Left kidney (tissue), 1 donor: ENCODE measurements at regions not wholly inside any gene's neighbourhood (a gene's known extent, or its start where the extent isn't known, plus 50 kb on each side); places are given as distances from the start of the nearest gene placed in this dataset.
A peak's percentile ranks its signal among the peaks of the same experiment; 100 is the strongest.
"Not testable (repeated sequence)": the region's sequence is repeated elsewhere in the genome, so short reads cannot be mapped to it uniquely, and the experiment has no call there.

Experiments used
- DNase-seq: peaks from one replicate; pipeline ENCODE4 v3.0.0-alpha.2; 2013

DNA sequence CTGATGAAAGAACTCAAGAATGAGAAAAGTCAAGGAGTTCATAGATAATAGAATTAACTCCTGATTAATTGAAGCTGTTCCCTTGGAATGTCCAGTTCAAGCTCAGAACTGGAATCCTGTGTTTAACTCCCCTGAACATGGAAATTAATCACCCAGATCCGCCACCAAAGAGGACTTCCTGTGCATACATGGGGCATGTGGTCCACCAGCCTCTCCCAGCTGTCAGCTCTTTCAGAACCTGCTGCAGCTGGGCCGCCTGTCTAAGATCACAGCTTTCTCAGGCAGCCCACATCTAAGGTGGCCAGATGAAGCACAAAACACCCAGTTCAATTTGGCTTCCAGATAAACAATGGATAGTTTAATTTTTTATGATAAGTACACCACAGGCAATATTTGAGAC is 203.7 kb upstream of the COX10 start:
- DNase-seq, result peak; percentile 31

DNA sequence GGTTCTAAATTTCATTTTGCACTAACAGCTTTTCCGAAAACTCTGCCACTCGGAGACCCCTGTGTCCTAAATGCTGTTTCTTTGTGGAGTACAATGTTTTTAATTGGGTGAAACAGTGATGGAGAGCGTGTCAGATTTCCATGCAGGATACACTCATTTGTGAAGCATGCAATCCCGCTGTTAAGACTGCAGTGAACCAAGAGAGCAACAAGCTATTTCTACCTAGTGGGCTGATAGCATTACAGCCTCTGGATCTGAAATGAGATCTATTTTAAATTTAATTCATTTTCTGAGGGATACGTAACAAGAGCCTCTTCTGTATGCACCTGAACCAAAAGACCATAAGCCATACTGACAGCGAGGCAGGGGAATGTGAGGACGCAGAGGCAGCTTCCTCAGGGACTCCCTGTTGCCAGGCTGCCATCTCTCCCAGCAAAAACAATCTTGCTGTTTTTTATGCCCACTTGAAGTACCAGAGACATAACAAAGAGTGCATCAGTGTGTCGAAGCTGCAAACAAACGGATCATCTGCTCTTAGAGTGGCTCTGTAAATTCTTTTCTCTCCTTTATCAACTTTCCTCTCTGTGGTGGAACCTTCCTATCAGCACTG is 199.9 kb upstream of the COX10 start:
- DNase-seq, result no peak

DNA sequence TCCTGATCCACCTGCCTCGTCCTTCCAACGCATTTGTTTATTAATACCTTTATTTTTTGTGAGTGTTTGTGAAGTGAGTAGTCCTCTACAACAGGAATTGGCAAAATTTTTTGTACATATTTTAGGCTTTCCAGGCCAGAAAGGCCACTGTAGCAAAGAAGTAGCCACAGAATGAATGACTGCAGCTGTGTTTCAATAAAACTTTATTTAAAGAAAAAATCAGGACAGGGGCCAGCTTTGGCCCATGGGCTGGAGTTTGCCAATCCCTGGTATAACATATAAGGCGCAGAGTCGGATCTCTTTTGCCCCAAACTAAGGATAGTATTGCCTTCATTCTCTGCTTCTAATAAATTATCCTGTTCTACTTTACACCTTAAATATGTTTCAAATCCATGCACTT is 198.0 kb upstream of the COX10 start:
- DNase-seq, result no peak

DNA sequence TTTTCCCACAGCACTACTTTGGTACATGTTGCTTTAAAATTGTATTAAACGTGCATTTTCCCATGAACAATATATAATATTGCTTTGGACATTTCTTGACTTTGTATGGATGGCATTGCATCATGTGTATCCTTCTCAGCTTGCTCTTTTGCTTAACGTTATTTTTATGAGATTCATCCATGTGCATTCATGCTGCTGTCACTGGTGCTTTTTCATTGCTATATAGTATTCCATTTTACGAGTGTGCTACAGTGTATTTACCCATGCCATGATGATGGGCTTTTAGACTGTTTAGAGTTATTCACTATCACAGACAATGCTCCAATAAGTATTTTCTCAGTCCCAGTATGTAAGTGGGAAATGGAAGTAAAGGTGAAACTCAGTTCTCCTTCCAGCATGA is 195.2 kb upstream of the COX10 start:
- DNase-seq, result no peak

- DNase-seq, result no peak
Measured at GRCh38 chr17:13874817-13875216, 194.5 kb upstream of the COX10 start.

DNA sequence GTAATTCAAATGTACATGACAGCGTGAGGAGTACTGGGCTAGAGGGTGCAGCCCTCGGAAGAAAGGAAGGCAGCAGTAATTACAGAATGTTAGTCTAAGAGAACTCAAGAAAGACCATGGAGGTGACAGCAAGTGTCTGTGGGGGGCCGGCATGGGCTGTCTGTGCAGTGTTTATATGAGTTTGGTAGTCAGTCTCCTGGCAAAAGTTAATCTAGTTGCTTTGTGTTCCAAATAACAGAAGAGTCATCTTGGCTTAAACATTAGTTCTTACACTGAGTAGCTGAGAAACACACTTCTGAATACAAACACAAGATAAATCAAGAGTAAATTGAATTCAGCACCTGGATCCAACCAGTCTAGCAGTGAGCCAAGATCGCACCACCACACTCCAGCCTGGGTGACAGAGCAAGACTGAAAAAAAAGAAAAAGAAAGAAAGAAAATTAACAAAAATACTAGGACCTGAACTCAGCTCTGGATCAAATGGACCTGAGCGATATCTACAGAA is 189.3 kb upstream of the COX10 start:
- no peak for DNase-seq

DNA sequence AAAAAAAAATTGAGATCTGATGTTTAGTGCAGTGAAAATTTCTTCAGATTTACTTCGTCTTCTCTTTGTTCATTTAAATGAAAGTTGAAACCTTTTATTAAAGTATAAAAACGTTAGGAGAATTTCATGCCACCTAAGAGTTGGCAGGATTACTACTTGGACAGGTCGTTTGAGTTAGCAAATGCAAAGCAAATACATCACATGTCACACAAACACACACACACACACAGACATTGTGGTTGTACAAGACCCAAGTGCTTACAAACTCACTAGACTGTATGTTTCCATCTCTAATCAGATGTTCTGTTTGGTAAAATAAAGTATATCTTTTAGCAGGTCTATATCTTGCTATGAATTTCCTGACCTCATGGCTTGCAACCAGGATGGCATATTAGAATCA is 185.6 kb upstream of the COX10 start:
- no peak for DNase-seq

DNA sequence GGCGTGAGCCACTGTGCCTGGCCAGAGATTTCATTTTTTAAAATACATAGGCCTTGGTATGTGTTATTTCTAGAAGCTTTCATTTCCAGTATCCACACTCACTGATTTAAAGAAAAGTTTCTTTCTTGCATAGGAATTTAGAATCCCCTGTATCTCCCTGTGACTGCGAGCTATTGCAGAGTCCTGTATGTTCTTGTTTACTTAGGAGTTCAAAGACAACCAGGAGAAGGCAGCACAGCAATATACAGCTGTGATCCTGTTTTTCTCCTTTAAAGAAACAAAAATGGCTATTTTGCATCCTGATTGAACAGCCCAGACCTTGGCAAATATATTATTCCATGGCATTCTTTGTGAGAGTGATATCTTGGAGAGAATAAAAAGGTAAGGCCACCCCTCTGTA is 185.0 kb upstream of the COX10 start:
- no peak for DNase-seq

DNA sequence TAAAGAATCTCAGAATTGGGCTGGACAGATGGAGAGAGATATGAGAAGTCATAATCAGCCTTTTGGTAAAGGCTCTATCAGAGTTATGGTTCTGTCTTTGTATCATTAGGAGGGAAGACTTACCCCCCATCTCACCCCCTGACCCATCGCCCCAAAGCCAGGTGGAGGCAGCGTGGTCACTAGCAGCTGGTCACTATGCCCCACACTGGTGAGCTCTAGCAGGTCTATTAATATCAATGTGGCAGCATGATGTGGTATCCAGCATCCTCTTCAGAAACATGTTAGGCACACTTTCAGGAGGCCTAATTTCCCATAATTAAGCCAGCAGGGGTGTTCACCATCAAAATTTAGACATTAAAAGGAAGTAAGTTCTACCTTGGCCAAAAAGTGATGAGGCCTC is 183.8 kb upstream of the COX10 start:
- DNase-seq, result no peak

GRCh38 chr17:13885953-13886889 is 183.1 kb upstream of the COX10 start:
- no peak for DNase-seq

- DNase-seq, result no peak
Measured at GRCh38 chr17:13888056-13888609, 181.2 kb upstream of the COX10 start.

DNA sequence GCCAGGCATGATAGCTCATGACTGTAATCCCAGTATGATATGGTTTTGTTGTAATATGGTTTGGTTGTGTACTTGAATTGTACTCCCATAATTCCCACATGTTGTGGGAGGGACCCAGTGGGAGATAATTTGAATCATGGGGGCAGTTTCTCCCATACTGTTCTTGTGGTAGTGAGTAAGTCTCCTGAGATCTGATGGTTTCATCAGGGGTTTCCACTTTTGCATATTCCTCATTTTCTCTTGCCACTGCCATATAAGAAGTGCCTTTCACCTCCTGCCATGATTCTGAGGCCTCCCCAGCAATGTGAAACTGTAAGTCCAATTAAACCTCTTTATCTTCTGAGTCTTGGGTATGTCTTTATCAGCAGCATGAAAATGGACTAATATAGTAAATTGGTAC is 160.3 kb upstream of the COX10 start:
- DNase-seq, result not testable (repeated sequence)

DNA sequence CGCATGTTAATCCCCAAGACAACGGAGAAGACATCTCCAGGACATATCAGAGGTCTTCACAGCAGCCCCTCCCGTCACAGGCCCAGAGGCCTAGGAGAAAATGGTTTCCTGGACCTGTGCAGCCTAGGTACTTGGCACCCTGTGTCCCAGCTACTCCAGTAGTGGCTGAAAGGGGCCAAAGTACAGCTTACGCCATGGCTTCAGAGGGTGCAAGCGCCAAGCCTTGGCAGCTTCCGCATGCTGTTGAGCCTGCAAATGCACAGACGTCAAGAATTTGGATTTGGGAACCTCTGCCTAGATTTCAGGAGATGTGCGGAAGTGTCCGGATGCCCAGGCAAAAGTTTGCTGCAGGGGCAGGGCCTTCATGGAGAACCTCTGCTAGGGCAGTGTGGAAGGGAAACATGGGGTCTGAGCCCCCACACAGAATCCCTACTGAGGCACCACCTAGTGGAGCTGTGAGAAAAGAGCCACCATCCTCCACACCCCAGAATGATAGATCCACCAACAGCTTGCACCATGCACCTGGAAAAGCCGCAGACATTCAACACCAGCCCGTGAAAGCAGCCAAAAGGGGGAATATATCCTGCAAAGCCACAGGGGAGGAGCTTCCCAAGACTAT is 159.3 kb upstream of the COX10 start:
- no peak for DNase-seq

GRCh38 chr17:13917634-13918033 is 151.7 kb upstream of the COX10 start:
- no peak for DNase-seq

GRCh38 chr17:13918247-13918646 is 151.1 kb upstream of the COX10 start:
- DNase-seq, result no peak

- no peak for DNase-seq
Measured at GRCh38 chr17:13919818-13920217, 149.5 kb upstream of the COX10 start.

DNA sequence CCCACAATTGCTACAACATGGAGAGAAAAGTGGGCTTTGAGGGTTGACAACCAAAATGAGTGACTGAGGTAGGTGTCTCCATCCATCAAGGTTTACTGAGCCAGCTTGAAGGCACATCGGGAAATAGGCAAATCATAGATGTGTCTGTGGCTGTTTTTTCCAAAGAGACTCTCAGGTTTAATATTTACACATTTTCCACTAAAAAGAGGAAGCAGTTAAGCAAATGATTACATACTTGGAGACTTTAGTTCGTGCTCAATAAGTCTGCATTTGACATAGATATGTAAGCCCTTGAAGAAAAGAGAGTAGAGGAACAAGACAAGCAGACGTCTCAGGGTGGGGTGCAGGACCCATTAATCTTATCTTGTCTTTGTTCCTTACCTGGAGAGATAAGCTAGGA is 148.9 kb upstream of the COX10 start:
- DNase-seq, result no peak

DNA sequence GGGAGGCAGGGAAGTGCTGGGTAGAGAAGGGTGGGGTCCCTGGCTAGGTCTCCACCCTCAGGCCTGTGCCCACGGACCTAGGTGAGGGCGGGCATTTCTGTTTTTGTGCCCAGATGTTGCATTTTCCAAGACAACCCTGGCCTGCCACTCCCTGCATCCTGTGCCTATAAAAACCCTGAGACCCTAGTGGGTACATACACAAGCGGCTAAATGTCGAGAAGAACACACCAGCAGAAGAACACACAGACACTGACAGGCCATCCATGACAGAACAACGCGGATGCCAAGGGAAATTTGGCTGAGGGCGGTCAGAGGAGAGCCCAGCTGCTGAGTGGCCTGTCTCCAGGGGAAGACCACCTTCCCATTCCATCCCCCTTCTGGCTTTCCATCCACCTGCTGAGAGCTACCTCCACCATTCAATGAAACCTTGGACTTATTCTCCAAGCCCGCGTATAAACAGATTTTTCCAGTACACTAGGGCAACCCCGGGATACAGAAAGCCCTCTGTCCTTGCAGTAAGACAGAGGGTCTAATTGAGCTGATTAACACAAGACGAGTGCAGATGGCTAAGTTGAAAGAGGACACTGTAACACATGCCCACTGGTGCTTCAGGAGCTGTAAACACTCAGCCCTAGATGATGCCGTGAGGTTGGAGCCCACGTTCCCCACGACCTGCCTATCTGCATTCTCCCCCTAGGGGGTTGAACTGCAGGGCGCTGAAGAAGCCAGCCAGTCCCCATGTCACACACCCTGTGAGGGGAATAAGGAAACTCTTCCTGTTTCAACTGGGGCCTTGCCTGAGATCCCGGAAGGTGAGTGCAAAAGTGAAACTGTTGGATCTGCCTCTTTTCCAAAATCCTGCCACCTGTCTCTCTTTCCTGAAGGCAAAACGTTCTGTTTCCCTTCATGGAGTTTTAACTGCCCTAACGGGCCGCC is 147.2 kb upstream of the COX10 start:
- no peak for DNase-seq

DNA sequence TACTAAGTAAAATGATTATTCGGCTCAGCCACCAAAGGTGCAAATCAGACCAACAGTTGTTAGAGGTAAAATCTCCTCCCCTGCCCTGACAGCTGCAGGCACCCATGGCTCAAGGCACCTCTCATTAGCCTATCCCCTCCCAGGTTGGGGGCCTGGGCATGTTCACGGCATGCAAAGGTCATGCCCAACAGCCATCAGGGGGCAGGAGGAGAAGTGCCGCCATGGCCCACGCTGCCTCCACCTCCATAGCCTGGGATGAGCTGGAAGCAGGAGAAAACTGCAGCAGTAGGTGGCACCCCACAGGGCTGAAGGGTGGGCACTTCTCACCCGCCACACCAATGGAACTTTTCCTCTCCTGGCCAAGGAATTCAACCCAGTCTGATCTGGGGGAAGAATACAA is 146.4 kb upstream of the COX10 start:
- DNase-seq, result no peak

- DNase-seq, result no peak
Measured at GRCh38 chr17:13925579-13925978, 143.7 kb upstream of the COX10 start.

DNA sequence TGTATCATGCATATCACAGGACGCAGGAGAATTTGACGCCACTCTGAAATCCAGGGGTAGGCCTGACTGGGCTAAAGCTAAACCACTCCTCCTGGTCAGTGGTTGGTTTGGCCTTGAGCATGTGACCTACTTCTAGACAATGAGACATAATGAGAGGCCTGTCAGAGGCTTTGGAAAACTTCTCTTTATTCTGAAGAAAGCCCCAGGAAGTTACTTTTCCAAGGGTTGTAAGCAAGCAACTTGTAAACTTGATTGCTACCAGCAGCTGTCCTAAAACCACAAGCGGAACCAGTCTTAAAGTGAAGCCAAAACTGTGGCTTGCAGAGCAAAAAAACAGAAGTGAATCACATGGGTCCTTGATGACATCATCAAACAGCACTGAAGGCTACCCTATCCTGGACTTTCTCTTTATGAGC is 138.2 kb upstream of the COX10 start:
- DNase-seq, result no peak
